HG03103 (cell line): ENCODE measurements at regions not wholly inside any gene's neighbourhood (a gene's known extent, or its start where the extent isn't known, plus 50 kb on each side); places are given as distances from the start of the nearest gene placed in this dataset.
"Not testable (repeated sequence)": the region's sequence is repeated elsewhere in the genome, so short reads cannot be mapped to it uniquely, and the experiment has no call there.

Experiments
- ATAC-seq: cut with Tn5 transposase; IDR thresholded peaks from one replicate; pipeline ENCODE4 v1.9.1; 2021; ENCODE audit warnings: low read depth; ENCODE audit not compliant: unreplicated experiment

- ATAC-seq: no peak
Measured at GRCh38 chr2:198654646-198655045, 803.1 kb downstream of the SATB2 start.

- no peak for ATAC-seq
Measured at GRCh38 chr2:198653311-198653710, 804.4 kb downstream of the SATB2 start.

- ATAC-seq: no peak
Measured at GRCh38 chr2:198652461-198652860, 805.3 kb downstream of the SATB2 start.

GRCh38 chr2:198645816-198646215 lies 811.9 kb downstream of the SATB2 start:
- no peak for ATAC-seq

GRCh38 chr2:198641161-198641560 lies 816.6 kb downstream of the SATB2 start:
- ATAC-seq: no peak

GRCh38 chr2:198640463-198640862 lies 817.3 kb downstream of the SATB2 start:
- ATAC-seq: no peak

- ATAC-seq: no peak
Measured at GRCh38 chr2:198639580-198639979, 818.2 kb downstream of the SATB2 start.

- no peak for ATAC-seq
Measured at GRCh38 chr2:198638577-198638976, 819.2 kb downstream of the SATB2 start.

- ATAC-seq: no peak
Measured at GRCh38 chr2:198630384-198630783, 826.0 kb downstream of the PLCL1 start.

GRCh38 chr2:198628596-198628995 lies 824.2 kb downstream of the PLCL1 start:
- no peak for ATAC-seq

- no peak for ATAC-seq
Measured at GRCh38 chr2:198622986-198623730, 818.8 kb downstream of the PLCL1 start.

- ATAC-seq: no peak
Measured at GRCh38 chr2:198615972-198616371, 811.6 kb downstream of the PLCL1 start.

GRCh38 chr2:198611201-198611600 lies 806.8 kb downstream of the PLCL1 start:
- no peak for ATAC-seq

- no peak for ATAC-seq
Measured at GRCh38 chr2:198604599-198604998, 800.2 kb downstream of the PLCL1 start.

- not testable (repeated sequence) for ATAC-seq
Measured at GRCh38 chr2:198602986-198603385, 798.6 kb downstream of the PLCL1 start.

- ATAC-seq: no peak
Measured at GRCh38 chr2:198597648-198598047, 793.3 kb downstream of the PLCL1 start.

GRCh38 chr2:198596985-198597384 lies 792.6 kb downstream of the PLCL1 start:
- no peak for ATAC-seq

GRCh38 chr2:198595721-198596120 lies 791.3 kb downstream of the PLCL1 start:
- ATAC-seq: no peak

- no peak for ATAC-seq
Measured at GRCh38 chr2:198591586-198591985, 787.2 kb downstream of the PLCL1 start.

- no peak for ATAC-seq
Measured at GRCh38 chr2:198587741-198588140, 783.3 kb downstream of the PLCL1 start.

- ATAC-seq: no peak
Measured at GRCh38 chr2:198587240-198587639, 782.8 kb downstream of the PLCL1 start.

- no peak for ATAC-seq
Measured at GRCh38 chr2:198571393-198571792, 767.0 kb downstream of the PLCL1 start.

- ATAC-seq: no peak
Measured at GRCh38 chr2:198558176-198558575, 753.8 kb downstream of the PLCL1 start.
